Urinary bladder (tissue), 3 donors: ENCODE measurements at regions not wholly inside any gene's neighbourhood (a gene's known extent, or its start where the extent isn't known, plus 50 kb on each side); places are given as distances from the start of the nearest gene placed in this dataset.
A peak's percentile ranks its signal among the peaks of the same experiment; 100 is the strongest.

Experiments used
- DNase-seq: peaks from one replicate; pipeline ENCODE4 v3.0.0-alpha.2; 2015; ENCODE audit errors: extremely low spot score
- H3K27ac ChIP-seq: one replicate; pipeline ENCODE4 v1.5.1; 2013; ENCODE audit warnings: low read depth, mild to moderate bottlenecking, moderate library complexity
- H3K36me3 ChIP-seq: one replicate; pipeline ENCODE4 v1.6.1; 2013; ENCODE audit warnings: mild to moderate bottlenecking, moderate library complexity; ENCODE audit not compliant: insufficient read depth
- H3K4me1 ChIP-seq: one replicate; pipeline ENCODE4 v1.6.1; 2013; ENCODE audit warnings: mild to moderate bottlenecking, moderate library complexity; ENCODE audit not compliant: insufficient read depth
- H3K4me3 ChIP-seq: one replicate; pipeline ENCODE4 v1.5.1; 2013; ENCODE audit warnings: low read depth, low read length
- WGBS: extraction: QIAGEN DNeasy Blood & Tissue Kit; methylation state at CpG from one replicate; pipeline ENCODE4 v1.1.7; 2013; 5-methylcytosine and 5-hydroxymethylcytosine counted together
- donor health status: healthy with polysubstance abuse.
- donor health status: healthy.

DNA sequence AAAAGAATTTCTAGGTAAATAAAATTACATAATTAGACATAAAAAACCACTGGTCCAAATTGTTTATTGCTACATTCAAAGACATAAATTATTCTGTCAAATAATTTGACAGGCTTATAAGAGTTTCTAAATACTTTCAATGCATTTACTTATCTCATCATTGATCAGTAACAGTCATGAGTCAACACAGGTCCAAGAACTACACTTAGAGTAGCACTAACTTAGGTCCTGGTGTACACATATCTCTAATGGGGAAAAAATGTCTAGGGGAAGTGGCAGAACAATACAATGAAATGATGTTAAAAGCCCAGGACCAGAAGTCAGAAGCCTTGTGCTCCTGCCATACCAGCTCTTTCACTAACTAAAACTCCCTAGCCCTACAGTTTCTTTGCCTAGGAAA is 96.5 kb upstream of the SLCO6A1 start:
- no peaks in the 10 kb centered on the region for H3K36me3 ChIP-seq
- H3K4me3 ChIP-seq = no peak overlapping the region
- DNase-seq = no peak
- H3K27ac ChIP-seq = no peak overlapping the region
- no peaks in the 10 kb centered on the region for H3K4me1 ChIP-seq

DNA sequence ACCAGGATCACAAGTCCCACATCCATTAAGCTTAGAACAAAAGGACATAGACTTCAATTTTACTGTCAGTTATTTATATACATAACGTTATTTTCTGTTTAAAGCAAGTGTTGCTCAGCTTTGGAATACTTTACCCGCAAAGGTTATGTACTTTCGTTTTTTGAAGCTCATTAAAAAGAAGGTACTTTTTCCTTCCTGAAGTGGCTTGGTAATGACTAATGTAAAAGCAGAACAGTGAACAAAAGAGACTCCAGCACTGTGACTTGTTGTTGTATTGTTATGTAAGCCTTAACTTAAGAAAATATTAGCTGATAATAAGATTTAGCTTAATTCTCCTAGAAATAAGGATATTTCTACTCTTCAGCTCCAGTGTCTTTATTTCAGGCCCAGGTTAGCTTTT is 97.3 kb upstream of the SLCO6A1 start:
- DNase-seq = no peak
- Histone ChIP-seq H3K4me1 (no peaks in the 10 kb centered on the region), H3K4me3 (no peak overlapping the region), H3K36me3 (no peaks in the 10 kb centered on the region), H3K27ac (no peak overlapping the region)
- WGBS = 72% methylated on average over 3 of the region's 3 CpGs

DNA sequence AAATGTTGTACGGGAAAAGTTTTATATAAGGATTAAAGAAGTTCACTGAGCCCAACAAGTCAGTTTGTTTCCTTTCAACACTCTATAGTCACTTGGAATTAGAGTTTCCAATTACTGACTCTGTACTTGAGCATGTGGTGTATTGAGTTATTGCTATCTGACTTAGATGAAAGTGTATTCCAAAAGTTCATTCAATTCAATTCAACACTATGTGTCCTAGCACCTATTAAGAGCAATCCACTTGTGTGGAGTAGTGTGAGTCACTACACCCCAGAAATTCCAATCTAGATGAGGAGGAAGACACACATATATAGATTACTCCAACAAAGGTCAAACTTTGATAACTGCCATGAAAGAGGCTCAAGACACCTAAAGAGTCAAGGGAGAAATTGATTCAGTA is 98.2 kb upstream of the SLCO6A1 start:
- H3K4me1 ChIP-seq = no peaks in the 10 kb centered on the region
- 90% methylated on average over 1 of the region's 1 CpG for WGBS
- H3K36me3 ChIP-seq = no peaks in the 10 kb centered on the region
- DNase-seq = no peak
- H3K4me3 ChIP-seq = no peak overlapping the region
- no peak overlapping the region for H3K27ac ChIP-seq

DNA sequence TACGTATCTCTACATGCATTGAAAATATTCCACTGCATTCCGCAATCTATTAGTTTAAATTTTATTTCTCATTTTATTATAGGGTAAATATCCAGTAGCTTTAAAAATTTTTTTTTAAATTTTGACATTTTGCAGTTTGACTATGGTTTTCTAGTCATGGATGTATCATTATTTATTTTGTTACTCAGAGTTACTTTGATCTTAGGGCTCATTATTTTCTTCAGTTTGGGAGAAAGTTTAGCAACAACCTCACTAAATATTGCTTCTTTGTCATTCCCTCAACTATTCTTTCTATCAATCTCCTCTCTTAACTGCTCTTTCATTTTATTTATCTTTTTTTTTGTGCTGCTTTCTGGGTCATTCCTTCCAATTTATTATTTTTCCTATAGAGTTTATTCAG is 100.5 kb upstream of the SLCO6A1 start:
- Histone ChIP-seq H3K4me3 (no peak overlapping the region), H3K27ac (no peak overlapping the region), H3K4me1 (no peaks in the 10 kb centered on the region), H3K36me3 (no peaks in the 10 kb centered on the region)
- DNase-seq = no peak
- 94% methylated on average over 2 of the region's 2 CpGs for WGBS

DNA sequence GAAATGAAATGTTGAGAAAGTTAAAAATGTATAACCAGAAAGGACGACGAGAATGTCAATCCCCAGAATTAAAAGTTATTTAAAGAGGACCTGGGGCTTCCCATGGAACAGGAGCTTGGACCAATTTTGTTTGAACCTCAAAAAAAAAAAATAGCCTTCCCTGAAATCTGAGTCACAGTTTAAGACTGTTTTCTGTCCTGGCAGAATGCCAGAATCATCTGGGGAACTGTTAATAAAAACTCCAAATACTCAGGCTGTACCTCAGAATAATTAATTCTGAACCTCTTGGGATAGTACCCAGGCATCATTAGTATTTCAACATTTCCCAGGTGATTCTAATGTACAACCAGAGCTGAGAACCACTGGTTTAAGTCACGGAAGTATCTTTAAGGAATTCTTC is 102.2 kb upstream of the SLCO6A1 start:
- no peak overlapping the region for H3K27ac ChIP-seq
- H3K4me3 ChIP-seq = no peak overlapping the region
- no peaks in the 10 kb centered on the region for H3K36me3 ChIP-seq
- DNase-seq = no peak
- no peaks in the 10 kb centered on the region for H3K4me1 ChIP-seq
- 76% methylated on average over 3 of the region's 3 CpGs for WGBS

DNA sequence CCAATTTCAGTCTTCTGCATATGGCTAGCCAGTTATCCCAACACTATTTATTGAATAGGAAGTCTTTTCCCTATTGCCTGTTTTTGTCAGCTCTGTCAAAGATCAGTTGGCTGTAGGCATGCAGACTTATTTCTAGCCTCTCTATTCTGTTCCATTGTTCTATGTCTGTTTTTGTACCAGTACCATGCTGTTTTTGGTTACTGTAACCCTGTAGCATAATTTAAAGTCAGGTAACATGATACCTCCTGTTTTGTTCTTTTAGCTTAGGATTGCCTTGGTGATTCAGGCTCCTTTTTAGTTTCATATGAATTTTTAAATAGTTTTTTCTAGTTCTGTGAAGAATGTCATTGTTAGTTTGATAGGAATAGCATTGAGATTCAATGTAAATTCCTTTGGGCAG is 104.9 kb upstream of the SLCO6A1 start:
- Histone ChIP-seq H3K4me1 (no peaks in the 10 kb centered on the region), H3K27ac (no peak overlapping the region), H3K4me3 (no peak overlapping the region)

DNA sequence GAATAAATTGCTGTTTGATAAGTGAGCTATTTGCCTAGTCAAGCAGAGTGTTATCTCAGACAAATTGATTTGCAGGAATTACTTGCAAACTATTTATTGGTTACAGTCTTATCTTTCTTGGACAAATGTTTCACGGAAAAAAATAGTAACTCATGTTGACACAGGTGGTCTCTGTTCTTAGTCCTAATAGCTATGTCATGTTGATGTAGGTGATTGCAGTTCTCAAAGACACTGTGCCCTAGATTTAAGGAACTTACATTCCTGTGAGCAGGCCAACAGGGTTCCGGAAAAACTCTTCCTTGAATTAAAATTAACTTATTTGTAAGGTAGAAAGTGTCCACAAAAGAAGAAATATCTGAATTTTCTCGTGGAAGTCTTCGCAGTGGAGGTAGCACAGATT is 109.6 kb upstream of the SLCO6A1 start:
- Histone ChIP-seq H3K27ac (no peak overlapping the region), H3K4me1 (no peaks in the 10 kb centered on the region), H3K4me3 (no peak overlapping the region), H3K36me3 (no peaks in the 10 kb centered on the region)
- 77% methylated on average over 4 of the region's 4 CpGs for WGBS
- no peak for DNase-seq

More for the DNA sequence above, 104.9 kb upstream of the SLCO6A1 start:
- DNase-seq = no peak
- H3K36me3 ChIP-seq = no peaks in the 10 kb centered on the region

DNA sequence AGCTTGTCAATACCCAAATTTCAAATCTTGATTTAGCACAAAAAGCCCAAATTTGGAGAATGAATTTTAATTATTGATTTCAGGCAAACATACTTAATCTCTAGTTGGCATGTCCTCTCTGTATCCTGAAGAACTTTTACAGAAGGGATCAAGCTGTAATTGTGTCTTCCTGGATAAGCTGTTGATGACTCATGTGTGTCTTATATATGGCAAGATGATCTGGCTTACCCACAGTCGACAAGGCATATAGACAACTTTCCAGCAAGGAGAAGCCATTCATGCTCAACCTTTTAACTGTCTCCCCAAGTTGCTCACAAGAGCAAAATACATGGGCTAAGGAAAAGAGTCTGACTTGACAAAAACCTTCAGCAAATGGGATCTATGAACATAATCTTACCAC is 112.5 kb upstream of the SLCO6A1 start:
- no peak for DNase-seq
- WGBS = 60% methylated on average over 1 of the region's 1 CpG
- Histone ChIP-seq H3K27ac (no peak overlapping the region), H3K4me3 (no peak overlapping the region), H3K36me3 (no peaks in the 10 kb centered on the region), H3K4me1 (no peaks in the 10 kb centered on the region)

DNA sequence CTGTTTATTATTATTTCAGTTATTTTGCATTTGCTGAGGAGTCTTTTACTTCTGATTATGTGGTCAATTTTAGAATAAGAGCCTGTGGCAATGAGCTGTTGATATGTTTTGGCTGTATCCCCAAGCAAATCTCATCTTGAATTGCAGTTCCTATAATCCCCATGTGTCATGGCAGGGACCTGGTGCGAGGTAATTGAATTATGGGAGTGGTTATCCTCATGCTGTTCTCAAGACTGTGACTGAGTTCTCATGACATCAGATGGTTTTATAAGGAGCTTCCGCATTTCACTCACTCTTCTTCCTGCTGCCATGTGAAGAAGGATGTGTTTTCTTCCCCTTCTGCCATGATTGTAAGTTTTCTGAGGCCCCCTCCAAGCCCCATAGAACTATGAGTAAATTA is 114.9 kb upstream of the SLCO6A1 start:
- WGBS = 88% methylated on average over 2 of the region's 2 CpGs
- H3K27ac ChIP-seq = no peak overlapping the region
- H3K4me3 ChIP-seq = no peak overlapping the region
- no peak for DNase-seq
- no peaks in the 10 kb centered on the region for H3K36me3 ChIP-seq
- H3K4me1 ChIP-seq = no peaks in the 10 kb centered on the region

DNA sequence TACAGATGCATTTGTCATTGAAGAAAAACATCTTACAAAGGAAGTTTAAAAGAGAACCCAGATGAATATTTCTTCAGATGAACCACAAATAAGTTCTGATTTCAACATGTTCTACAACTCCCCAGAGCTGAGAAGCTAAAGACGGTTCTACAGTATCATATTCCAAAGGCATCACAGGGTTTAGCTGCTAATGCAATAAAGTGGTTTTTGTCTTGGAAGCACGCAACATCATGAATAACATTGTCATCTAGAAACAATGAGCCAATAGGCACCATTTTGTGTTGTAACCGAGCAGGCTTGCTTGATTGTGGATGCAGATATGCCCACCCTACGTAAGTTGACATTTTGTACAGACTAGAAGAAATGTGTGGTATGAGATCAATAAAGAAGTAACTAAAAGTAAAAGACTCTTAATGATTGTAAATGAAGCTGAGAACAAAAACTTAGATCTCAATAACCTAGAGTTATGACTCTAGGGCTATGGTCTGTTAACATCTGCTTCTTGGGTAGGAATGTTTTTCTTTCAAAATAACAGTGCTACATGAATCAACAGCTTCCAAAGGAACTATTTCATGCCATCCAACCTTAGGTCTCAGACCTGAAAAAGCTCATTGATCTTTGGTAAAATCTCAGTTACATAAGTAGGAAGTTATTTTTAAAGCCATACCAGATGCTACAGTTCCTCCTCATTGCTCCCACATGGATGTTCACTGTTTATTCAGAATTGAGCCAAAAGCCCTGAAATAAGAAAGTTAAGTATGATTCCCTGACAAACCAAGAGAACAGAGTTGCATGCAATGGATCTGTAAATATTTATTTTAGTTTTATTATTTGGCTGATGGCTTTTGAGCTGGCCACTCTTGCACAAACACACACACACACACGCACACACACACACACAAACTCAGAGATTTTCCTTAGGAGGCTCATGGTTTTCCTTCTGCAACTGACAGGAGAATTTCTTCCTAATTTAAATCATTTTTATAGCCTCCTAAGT is 118.7 kb upstream of the SLCO6A1 start:
- Histone ChIP-seq H3K36me3 (no peaks in the 10 kb centered on the region), H3K4me3 (no peak overlapping the region), H3K4me1 (no peaks in the 10 kb centered on the region), H3K27ac (no peak overlapping the region)
- WGBS = 56% methylated on average over 5 of the region's 5 CpGs
- DNase-seq = no peak

DNA sequence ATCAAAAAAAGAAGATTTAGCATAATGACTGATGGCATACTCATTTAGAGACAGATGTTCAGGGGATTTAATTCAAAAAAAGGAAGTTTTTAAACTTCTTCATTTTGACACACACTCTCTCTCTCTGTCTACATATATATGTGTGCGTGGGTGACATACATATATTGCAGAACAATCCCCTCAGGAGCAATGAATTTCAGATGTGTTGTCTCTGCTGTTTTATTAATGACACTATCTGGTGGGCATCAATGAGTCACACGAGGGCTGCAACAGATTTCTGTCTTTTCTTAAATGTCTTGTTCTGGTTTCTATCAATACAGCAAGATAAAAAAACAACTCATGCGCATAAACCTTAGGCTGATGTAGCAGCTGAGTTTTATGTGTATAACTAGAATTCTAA is 123.5 kb upstream of the SLCO6A1 start:
- Histone ChIP-seq H3K4me1 (no peaks in the 10 kb centered on the region), H3K36me3 (no peaks in the 10 kb centered on the region), H3K4me3 (no peak overlapping the region), H3K27ac (no peak overlapping the region)
- 76% methylated on average over 3 of the region's 3 CpGs for WGBS
- DNase-seq = no peak

DNA sequence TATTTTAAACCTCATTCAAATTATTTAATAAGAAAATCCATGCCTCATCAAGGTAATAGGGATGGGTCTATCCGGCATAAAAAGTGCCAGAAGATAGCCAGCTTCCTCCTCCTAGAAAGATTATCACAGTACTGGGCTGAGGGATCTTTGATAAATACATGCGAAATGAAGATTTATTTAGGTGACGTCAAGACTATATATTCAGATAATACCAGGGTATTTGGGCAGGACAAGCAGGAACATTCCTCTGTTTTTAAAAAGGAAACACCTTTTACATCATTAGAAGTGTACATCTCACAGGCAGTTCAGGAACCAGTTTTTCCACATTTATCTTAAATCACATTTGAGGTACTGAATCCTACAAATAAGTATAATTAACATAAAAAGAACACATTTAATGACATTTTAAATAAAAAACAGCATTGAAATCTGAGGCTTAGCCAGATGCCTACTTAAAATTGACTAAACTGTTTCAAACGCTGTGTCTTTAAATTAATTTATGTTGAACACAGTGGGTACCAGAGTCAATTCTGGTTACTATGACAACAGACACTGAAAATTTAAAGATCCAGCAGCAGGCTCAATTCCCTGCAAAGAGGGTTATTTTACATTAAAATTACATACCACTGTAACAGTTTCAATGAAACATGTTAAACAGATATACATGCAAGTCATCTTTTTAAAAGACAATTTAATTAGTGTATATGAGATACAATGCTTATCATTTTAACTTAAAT is 124.7 kb upstream of the SLCO6A1 start:
- Histone ChIP-seq H3K4me1 (no peaks in the 10 kb centered on the region), H3K36me3 (no peaks in the 10 kb centered on the region), H3K27ac (no peak overlapping the region), H3K4me3 (no peak overlapping the region)
- WGBS = 83% methylated on average over 4 of the region's 4 CpGs
- DNase-seq = no peak

DNA sequence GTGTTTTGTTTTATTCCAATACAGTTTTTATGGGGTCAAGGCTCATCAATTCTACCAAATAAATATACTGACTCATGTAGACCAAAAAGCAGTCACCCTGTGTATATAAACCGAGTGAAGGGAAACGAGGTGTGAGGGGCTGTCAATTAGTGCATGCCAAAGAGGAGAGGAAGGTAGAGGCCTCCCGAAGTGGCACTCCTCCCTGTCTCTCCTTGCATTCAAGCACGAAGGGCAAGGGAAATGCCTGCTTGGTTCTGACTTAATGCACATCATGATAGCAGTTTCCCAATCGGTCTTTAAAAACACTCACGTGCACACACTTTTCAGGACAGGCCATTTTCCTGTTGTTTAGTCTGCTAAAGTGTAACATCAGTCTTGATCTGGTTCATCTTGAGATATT is 125.6 kb upstream of the SLCO6A1 start:
- 66% methylated on average over 6 of the region's 6 CpGs for WGBS
- no peaks in the 10 kb centered on the region for H3K4me1 ChIP-seq
- no peak overlapping the region for H3K27ac ChIP-seq
- no peak overlapping the region for H3K4me3 ChIP-seq
- no peaks in the 10 kb centered on the region for H3K36me3 ChIP-seq
- DNase-seq = no peak

DNA sequence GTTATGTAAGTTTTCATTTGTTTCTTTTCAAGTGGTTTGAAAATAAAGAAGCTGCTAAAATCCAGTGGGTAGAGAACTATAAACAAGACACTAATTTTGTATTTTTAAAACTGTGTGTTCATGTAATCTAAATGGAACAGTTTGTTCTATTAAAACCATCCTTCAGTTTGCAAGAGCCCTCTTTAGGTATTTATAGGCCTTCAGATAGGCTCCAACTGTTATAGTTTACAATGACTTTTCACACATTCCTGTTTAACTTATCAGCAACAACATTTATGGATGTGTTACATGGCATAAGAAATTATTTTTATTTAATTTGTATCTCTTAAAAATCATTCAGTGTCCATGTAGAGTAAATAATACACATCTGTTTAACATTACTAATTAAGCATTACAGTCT is 126.7 kb upstream of the SLCO6A1 start:
- no peak overlapping the region for H3K4me3 ChIP-seq
- H3K36me3 ChIP-seq = no peaks in the 10 kb centered on the region
- peak; percentile 56 for DNase-seq
- no peak overlapping the region for H3K27ac ChIP-seq
- H3K4me1 ChIP-seq = no peaks in the 10 kb centered on the region
